Cardiac muscle cell (in vitro differentiated cells and primary cell): ENCODE measurements at regions not wholly inside any gene's neighbourhood (a gene's known extent, or its start where the extent isn't known, plus 50 kb on each side); places are given as distances from the start of the nearest gene placed in this dataset.

Source experiments
- DNase-seq, 2 donors: peaks; one replicate each; pipeline versions ENCODE4 v3.0.0 to v3.0.0-alpha.2; 2010 to 2017; ENCODE audit warnings: low read depth in 1 of 2, low spot score in 1 of 2
- H3K27ac ChIP-seq: fragments of 200-600 bp; sonication (generic); 2 replicates; pipeline ENCODE4 v1.5.1; 2016
- H3K27me3 ChIP-seq: fragments of 200-600 bp; sonication (generic); 2 replicates; pipeline ENCODE4 v1.6.0; 2016; ENCODE audit warnings: control low read depth
- H3K36me3 ChIP-seq: fragments of 200-600 bp; sonication (generic); 2 replicates; pipeline ENCODE4 v1.5.1; 2016; ENCODE audit warnings: control low read depth
- H3K4me1 ChIP-seq: fragments of 200-600 bp; sonication (generic); 2 replicates; pipeline ENCODE4 v1.8.1; 2017; ENCODE audit warnings: low read depth, mild to moderate bottlenecking, mixed run types
- H3K4me3 ChIP-seq: fragments of 200-600 bp; sonication (generic); 2 replicates; pipeline ENCODE4 v1.5.1; 2016; ENCODE audit warnings: mild to moderate bottlenecking
- H3K9me3 ChIP-seq: fragments of 200-600 bp; sonication (generic); 2 replicates; pipeline ENCODE4 v1.5.1; 2017; ENCODE audit warnings: low read depth, mild to moderate bottlenecking, control low read depth
- CTCF ChIP-seq: IDR thresholded peaks from 2 replicates; pipeline ENCODE4 v1.5.1; 2012; ENCODE audit warnings: low read depth, mild to moderate bottlenecking, low read length

GRCh38 chr15:93221759-93222158 lies 132.7 kb upstream of the RGMA start:
- no peak for DNase-seq
- H3K27ac ChIP-seq, result no peak overlapping the region
- TF ChIP-seq CTCF, result no peak
- H3K27me3 ChIP-seq, result no peaks in the 10 kb centered on the region
- H3K36me3 ChIP-seq, result no peaks in the 10 kb centered on the region
- H3K4me3 ChIP-seq, result no peak overlapping the region
- no peaks in the 10 kb centered on the region for H3K9me3 ChIP-seq
- H3K4me1 ChIP-seq, result peaks cover 4% of the 10 kb centered on the region

- Histone ChIP-seq H3K4me3 (no peak overlapping the region), H3K27ac (no peak overlapping the region), H3K27me3 (no peaks in the 10 kb centered on the region), H3K4me1 (peaks cover 4% of the 10 kb centered on the region), H3K36me3 (no peaks in the 10 kb centered on the region), H3K9me3 (no peaks in the 10 kb centered on the region)
- no peak for DNase-seq
- no peak for TF ChIP-seq CTCF
Observed at GRCh38 chr15:93219859-93220420, 130.9 kb upstream of the RGMA start.

- Histone ChIP-seq H3K27me3 (no peaks in the 10 kb centered on the region), H3K9me3 (no peaks in the 10 kb centered on the region), H3K36me3 (no peaks in the 10 kb centered on the region), H3K4me1 (peaks cover 13% of the 10 kb centered on the region), H3K4me3 (no peak overlapping the region), H3K27ac (no peak overlapping the region)
- no peak for DNase-seq
- TF ChIP-seq CTCF, result no peak
Observed at GRCh38 chr15:93217343-93217742, 128.3 kb upstream of the RGMA start.

- H3K9me3 ChIP-seq, result no peaks in the 10 kb centered on the region
- no peaks in the 10 kb centered on the region for H3K36me3 ChIP-seq
- no peak for TF ChIP-seq CTCF
- no peaks in the 10 kb centered on the region for H3K27me3 ChIP-seq
- no peak for DNase-seq
- no peak overlapping the region for H3K27ac ChIP-seq
- peaks cover 13% of the 10 kb centered on the region for H3K4me1 ChIP-seq
- no peak overlapping the region for H3K4me3 ChIP-seq
Observed at GRCh38 chr15:93214106-93214505, 125.1 kb upstream of the RGMA start.

- no peaks in the 10 kb centered on the region for H3K9me3 ChIP-seq
- H3K4me1 ChIP-seq, result peaks cover 13% of the 10 kb centered on the region
- DNase-seq, result peak in 1 of 2 donors; percentile 68
- H3K36me3 ChIP-seq, result no peaks in the 10 kb centered on the region
- no peak overlapping the region for H3K4me3 ChIP-seq
- no peak overlapping the region for H3K27ac ChIP-seq
- no peaks in the 10 kb centered on the region for H3K27me3 ChIP-seq
- no peak for TF ChIP-seq CTCF
Observed at GRCh38 chr15:93213281-93213680, 124.3 kb upstream of the RGMA start.

GRCh38 chr15:93212578-93212977 lies 123.6 kb upstream of the RGMA start:
- no peak overlapping the region for H3K27ac ChIP-seq
- H3K36me3 ChIP-seq, result no peaks in the 10 kb centered on the region
- H3K27me3 ChIP-seq, result no peaks in the 10 kb centered on the region
- H3K9me3 ChIP-seq, result no peaks in the 10 kb centered on the region
- peaks cover 13% of the 10 kb centered on the region for H3K4me1 ChIP-seq
- no peak for TF ChIP-seq CTCF
- H3K4me3 ChIP-seq, result no peak overlapping the region
- DNase-seq, result no peak
